Neural progenitor cell (in vitro differentiated cells): ENCODE measurements at regions not wholly inside any gene's neighbourhood (a gene's known extent, or its start where the extent isn't known, plus 50 kb on each side); places are given as distances from the start of the nearest gene placed in this dataset.

Experiments used
- EZH2 ChIP-seq: fragments of 200-600 bp; sonication (generic); IDR thresholded peaks from 2 replicates; pipeline ENCODE4 v1.6.1; 2017; ENCODE audit warnings: antibody characterized with exemption, mild to moderate bottlenecking, moderate library complexity
- TF ChIP-seq, protein P1 (sequence below): fragments of 200-600 bp; sonication (generic); IDR thresholded peaks from 2 replicates; pipeline ENCODE4 v1.5.1; 2017; ENCODE audit warnings: antibody characterized with exemption, mild to moderate bottlenecking

DNA sequence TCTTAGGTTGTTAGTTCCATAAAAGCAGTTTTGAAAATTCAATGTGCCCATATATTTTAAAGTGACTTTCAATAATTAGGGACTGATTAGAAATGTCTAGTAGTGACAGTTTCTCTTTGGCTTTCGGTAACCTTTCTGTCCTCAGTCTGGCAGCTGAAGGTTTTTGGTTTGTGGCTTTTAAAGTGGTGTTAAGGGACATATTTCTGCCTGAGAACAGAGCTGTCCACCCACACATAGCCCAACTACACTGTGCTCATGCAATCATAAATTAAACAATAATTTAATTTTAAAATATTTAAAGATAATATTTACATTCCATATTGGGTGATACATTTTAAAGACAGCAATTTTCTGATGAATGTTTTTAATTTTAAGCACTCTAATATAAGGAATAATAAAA lies 335.0 kb upstream of the TENM3 start:
- TF ChIP-seq EZH2: no peak
- TF ChIP-seq, protein P1, sequence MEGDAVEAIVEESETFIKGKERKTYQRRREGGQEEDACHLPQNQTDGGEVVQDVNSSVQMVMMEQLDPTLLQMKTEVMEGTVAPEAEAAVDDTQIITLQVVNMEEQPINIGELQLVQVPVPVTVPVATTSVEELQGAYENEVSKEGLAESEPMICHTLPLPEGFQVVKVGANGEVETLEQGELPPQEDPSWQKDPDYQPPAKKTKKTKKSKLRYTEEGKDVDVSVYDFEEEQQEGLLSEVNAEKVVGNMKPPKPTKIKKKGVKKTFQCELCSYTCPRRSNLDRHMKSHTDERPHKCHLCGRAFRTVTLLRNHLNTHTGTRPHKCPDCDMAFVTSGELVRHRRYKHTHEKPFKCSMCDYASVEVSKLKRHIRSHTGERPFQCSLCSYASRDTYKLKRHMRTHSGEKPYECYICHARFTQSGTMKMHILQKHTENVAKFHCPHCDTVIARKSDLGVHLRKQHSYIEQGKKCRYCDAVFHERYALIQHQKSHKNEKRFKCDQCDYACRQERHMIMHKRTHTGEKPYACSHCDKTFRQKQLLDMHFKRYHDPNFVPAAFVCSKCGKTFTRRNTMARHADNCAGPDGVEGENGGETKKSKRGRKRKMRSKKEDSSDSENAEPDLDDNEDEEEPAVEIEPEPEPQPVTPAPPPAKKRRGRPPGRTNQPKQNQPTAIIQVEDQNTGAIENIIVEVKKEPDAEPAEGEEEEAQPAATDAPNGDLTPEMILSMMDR: no peak
